GM06990 (cell line): ENCODE measurements at regions not wholly inside any gene's neighbourhood (a gene's known extent, or its start where the extent isn't known, plus 50 kb on each side); places are given as distances from the start of the nearest gene placed in this dataset.

ENCODE experiments used
- DNase-seq: peaks from one replicate; pipeline ENCODE4 v3.0.0-alpha.2; 2011; ENCODE audit not compliant: insufficient read length; ENCODE audit errors: extremely low read depth
- H3K27me3 ChIP-seq: replicated peaks from 2 replicates; pipeline ENCODE4 v1.6.0; 2011; ENCODE audit warnings: low read length; ENCODE audit not compliant: control insufficient read depth, insufficient read depth
- H3K36me3 ChIP-seq: 2 replicates; pipeline ENCODE4 v1.5.1; 2011; ENCODE audit warnings: low read length; ENCODE audit not compliant: control insufficient read depth, insufficient read depth
- H3K4me3 ChIP-seq: replicated peaks from 2 replicates; pipeline ENCODE4 v1.5.1; 2011; ENCODE audit warnings: low read depth, mild to moderate bottlenecking, control low read depth, low read length
- TF ChIP-seq, protein P1 (sequence below): IDR thresholded peaks from 2 replicates; pipeline ENCODE4 v1.5.1; 2011; ENCODE audit warnings: low read length, control low read depth, mild to moderate bottlenecking, inconsistent platforms; ENCODE audit not compliant: insufficient read depth, poor library complexity, severe bottlenecking

DNA sequence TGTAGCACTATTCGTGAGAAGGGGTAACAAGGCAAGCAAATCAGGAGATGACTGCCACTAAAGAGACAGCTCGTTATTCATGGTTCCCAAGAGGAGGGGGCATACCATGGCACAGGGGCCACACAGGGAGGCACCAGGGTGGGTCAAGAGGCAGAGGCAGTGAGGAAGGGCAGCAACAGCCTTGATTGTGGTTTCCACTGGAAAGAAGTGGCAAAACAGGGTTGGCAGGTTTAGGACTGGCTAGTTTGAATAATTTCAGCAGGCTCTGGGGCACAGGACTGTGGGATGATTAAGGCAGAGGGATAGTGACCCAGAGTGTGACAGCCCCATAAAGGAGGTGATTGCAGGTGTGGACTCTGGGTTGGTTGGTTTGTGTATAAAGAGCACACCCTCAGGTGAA is 188.9 kb downstream of the CBLN1 start:
- Histone ChIP-seq H3K36me3 (no peaks in the 10 kb centered on the region), H3K27me3 (no peaks in the 10 kb centered on the region), H3K4me3 (no peak overlapping the region)
- DNase-seq: no peak
- TF ChIP-seq, protein P1, sequence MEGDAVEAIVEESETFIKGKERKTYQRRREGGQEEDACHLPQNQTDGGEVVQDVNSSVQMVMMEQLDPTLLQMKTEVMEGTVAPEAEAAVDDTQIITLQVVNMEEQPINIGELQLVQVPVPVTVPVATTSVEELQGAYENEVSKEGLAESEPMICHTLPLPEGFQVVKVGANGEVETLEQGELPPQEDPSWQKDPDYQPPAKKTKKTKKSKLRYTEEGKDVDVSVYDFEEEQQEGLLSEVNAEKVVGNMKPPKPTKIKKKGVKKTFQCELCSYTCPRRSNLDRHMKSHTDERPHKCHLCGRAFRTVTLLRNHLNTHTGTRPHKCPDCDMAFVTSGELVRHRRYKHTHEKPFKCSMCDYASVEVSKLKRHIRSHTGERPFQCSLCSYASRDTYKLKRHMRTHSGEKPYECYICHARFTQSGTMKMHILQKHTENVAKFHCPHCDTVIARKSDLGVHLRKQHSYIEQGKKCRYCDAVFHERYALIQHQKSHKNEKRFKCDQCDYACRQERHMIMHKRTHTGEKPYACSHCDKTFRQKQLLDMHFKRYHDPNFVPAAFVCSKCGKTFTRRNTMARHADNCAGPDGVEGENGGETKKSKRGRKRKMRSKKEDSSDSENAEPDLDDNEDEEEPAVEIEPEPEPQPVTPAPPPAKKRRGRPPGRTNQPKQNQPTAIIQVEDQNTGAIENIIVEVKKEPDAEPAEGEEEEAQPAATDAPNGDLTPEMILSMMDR: no peak

DNA sequence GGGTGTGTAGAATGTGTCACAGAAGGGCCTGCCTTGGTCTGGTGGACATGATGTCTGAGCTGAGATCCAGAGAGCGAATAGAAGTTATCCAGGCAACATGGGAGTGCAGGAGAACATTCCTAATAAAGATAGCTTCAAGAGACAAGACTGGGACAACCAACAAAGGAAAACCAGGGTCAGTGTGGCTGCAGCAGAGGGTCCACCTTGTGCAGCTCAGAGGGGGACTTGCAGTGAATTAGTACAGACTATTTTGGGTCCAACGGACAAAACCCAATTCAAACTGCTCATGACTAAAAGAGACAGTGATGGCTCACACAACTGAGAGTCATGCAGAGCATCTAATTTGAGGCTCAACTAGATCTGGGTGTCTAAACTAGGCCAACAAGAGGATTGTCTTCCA is 192.1 kb downstream of the CBLN1 start:
- DNase-seq: no peak
- TF ChIP-seq, protein P1: no peak
- H3K27me3 ChIP-seq: no peaks in the 10 kb centered on the region
- no peaks in the 10 kb centered on the region for H3K36me3 ChIP-seq
- no peak overlapping the region for H3K4me3 ChIP-seq

GRCh38 chr16:49089039-49089438 is 192.6 kb downstream of the CBLN1 start:
- no peaks in the 10 kb centered on the region for H3K27me3 ChIP-seq
- DNase-seq: no peak
- H3K36me3 ChIP-seq: no peaks in the 10 kb centered on the region
- no peak overlapping the region for H3K4me3 ChIP-seq
- TF ChIP-seq, protein P1: no peak

DNA sequence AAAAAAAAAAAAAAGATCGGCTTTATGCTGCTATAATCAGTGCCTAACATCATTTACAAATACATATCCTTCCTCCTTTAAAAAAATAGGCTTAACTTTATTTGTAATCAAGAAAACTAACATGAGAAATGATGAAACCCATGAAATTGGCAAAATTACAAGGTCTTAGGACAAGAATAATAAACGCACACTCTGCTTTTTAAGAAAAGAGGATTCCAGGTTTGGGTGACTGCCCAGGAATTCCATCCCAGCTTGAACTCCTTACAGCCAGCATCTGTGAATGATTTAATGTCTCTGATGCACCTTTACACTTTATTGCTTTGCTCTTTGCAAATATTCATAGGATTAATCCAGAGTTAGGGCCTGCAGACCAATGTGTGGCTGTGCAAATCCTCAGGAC is 196.0 kb downstream of the CBLN1 start:
- Histone ChIP-seq H3K27me3 (no peaks in the 10 kb centered on the region), H3K36me3 (no peaks in the 10 kb centered on the region), H3K4me3 (no peak overlapping the region)
- TF ChIP-seq, protein P1: no peak
- DNase-seq: no peak

DNA sequence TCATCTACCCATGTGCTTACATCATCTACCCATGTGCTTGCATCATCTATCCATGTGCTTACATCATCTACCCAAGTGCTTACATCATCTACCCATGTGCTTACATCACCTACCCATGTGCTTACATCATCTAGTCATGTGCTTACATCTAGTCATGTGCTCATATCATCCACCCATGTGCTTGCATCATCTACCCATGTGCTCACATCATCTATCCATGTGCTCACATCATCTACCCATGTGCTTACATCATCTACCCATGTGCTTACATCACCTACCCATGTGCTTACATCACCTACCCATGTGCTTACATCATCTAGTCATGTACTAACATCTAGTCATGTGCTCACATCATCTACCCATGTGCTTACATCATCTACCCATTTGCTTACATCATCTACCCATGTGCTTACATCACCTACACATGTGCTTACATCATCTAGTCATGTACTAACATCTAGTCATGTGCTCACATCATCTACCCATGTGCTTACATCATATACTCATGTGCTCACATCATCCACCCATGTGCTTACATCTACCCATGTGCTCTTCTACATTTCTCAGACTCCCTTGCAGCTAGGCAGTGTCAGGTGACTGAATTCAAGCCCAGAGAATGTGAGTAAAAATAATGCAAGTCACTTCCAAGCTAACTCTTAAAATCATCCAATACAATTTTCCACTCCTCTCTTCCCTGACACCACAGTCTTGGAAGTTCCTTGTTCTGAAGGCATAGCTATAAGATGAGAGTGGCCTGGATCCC is 196.8 kb downstream of the CBLN1 start:
- no peak for DNase-seq
- H3K36me3 ChIP-seq: no peaks in the 10 kb centered on the region

More for the DNA sequence above, 196.8 kb downstream of the CBLN1 start:
- TF ChIP-seq, protein P1: no peak
- Histone ChIP-seq H3K4me3 (no peak overlapping the region), H3K27me3 (no peaks in the 10 kb centered on the region)
